ENCODE measurements at regions not wholly inside any gene's neighbourhood (a gene's known extent, or its start where the extent isn't known, plus 50 kb on each side); places are given as distances from the start of the nearest gene placed in this dataset.

DNA sequence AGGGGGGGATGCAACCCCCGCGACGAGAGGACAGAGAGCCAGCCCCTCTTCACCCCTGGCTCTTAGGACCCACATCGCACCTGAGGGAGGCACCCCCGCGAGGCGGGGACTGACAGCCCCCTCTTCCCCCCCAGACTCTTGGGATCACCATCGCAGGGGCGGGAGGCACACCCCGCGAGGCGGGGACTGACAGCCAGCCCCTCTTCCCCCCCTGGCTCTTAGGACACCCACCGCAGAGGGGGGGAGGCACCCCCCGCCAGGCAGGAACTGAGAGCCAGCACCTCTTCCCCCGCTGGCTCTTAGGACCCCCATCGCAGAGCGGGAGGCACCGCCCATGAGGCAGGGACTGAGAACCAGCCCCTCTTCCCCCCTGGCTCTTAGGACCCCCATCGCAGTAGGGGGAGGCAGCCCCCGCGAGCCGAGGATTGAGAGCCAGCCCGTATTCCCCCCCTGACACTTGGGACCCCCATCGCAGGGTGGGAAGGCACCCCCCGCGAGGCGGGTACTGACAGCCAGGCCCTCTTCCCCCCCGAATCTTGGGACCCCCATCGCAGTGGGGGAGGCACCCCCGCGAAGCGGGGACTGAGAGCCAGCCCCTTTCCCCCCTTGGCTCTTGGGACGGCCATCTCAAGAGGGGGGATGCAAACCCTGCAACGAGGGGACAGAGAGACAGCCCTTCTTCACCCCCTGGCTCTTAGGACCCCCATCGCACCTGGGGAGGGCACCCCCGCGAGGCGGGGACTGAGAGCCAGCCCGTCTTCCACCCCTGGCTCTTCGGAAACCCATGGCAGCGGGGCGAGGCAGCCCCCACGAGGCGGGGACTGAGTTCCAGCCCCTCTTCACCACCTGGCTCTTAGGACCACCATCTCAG, 2425.1 kb upstream of the PCDH20 start:
- TF ChIP-seq, protein P1, sequence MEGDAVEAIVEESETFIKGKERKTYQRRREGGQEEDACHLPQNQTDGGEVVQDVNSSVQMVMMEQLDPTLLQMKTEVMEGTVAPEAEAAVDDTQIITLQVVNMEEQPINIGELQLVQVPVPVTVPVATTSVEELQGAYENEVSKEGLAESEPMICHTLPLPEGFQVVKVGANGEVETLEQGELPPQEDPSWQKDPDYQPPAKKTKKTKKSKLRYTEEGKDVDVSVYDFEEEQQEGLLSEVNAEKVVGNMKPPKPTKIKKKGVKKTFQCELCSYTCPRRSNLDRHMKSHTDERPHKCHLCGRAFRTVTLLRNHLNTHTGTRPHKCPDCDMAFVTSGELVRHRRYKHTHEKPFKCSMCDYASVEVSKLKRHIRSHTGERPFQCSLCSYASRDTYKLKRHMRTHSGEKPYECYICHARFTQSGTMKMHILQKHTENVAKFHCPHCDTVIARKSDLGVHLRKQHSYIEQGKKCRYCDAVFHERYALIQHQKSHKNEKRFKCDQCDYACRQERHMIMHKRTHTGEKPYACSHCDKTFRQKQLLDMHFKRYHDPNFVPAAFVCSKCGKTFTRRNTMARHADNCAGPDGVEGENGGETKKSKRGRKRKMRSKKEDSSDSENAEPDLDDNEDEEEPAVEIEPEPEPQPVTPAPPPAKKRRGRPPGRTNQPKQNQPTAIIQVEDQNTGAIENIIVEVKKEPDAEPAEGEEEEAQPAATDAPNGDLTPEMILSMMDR (IDR thresholded peaks at IDR 0.05): no peak
- TF ChIP-seq POLR2A (IDR thresholded peaks at IDR 0.05): no peak
